ENCODE measurements at regions not wholly inside any gene's neighbourhood (a gene's known extent, or its start where the extent isn't known, plus 50 kb on each side); places are given as distances from the start of the nearest gene placed in this dataset.

GRCh38 chr2:129068543-129068942 lies 749.9 kb upstream of the HS6ST1 start:
- no peak for TF ChIP-seq CTCF (IDR thresholded peaks at IDR 0.05)
- TF ChIP-seq EP300 (IDR thresholded peaks at IDR 0.05): no peak
- TF ChIP-seq POLR2A (IDR thresholded peaks at IDR 0.05): no peak

Data from ovary (tissue), 3 donors.